ENCODE measurements at regions not wholly inside any gene's neighbourhood (a gene's known extent, or its start where the extent isn't known, plus 50 kb on each side); places are given as distances from the start of the nearest gene placed in this dataset.

- DNase-seq (ENCODE audit: low read depth in 1 of 2, low spot score in 1 of 2): no peak
- Histone ChIP-seq H3K27me3 (ENCODE audit: insufficient read depth, poor library complexity, severe bottlenecking) (no peaks in the 10 kb centered on the region), H3K4me3 (replicated peaks; ENCODE audit: insufficient read depth, low read length) (no peak overlapping the region), H3K27ac (replicated peaks) (no peak overlapping the region)
- TF ChIP-seq GABPA (IDR thresholded peaks at IDR 0.05; ENCODE audit: low read depth): no peak
- TF ChIP-seq SPI1 (IDR thresholded peaks at IDR 0.05; ENCODE audit: borderline replicate concordance, low read depth): no peak
- no peak for TF ChIP-seq REST (IDR thresholded peaks at IDR 0.05; ENCODE audit: insufficient replicate concordance, low read depth)
- no peak for TF ChIP-seq POLR2AphosphoS5 (IDR thresholded peaks at IDR 0.05; ENCODE audit: low read depth)
- TF ChIP-seq CTCF (IDR thresholded peaks at IDR 0.05; ENCODE audit: insufficient read depth, low read length): no peak
Measured at GRCh38 chr18:984004-984403, 79.3 kb downstream of the ADCYAP1 start.

- no peak overlapping the region for H3K27ac ChIP-seq (replicated peaks)
- H3K27me3 ChIP-seq (ENCODE audit: insufficient read depth, poor library complexity, severe bottlenecking): no peaks in the 10 kb centered on the region
- H3K4me3 ChIP-seq (replicated peaks; ENCODE audit: insufficient read depth, low read length): no peak overlapping the region
- TF ChIP-seq CTCF (IDR thresholded peaks at IDR 0.05; ENCODE audit: insufficient read depth, low read length) (no peak), REST (IDR thresholded peaks at IDR 0.05; ENCODE audit: insufficient replicate concordance, low read depth) (no peak), GABPA (IDR thresholded peaks at IDR 0.05; ENCODE audit: low read depth) (no peak), SPI1 (IDR thresholded peaks at IDR 0.05; ENCODE audit: borderline replicate concordance, low read depth) (no peak), POLR2AphosphoS5 (IDR thresholded peaks at IDR 0.05; ENCODE audit: low read depth) (no peak)
- no peak for DNase-seq (ENCODE audit: low read depth in 1 of 2, low spot score in 1 of 2)
Measured at GRCh38 chr18:985212-985661, 80.6 kb downstream of the ADCYAP1 start.

GRCh38 chr18:986051-986450 is 81.4 kb downstream of the ADCYAP1 start:
- H3K27me3 ChIP-seq (ENCODE audit: insufficient read depth, poor library complexity, severe bottlenecking): no peaks in the 10 kb centered on the region
- no peak overlapping the region for H3K27ac ChIP-seq (replicated peaks)
- DNase-seq (ENCODE audit: low read depth in 1 of 2, low spot score in 1 of 2): no peak
- TF ChIP-seq SPI1 (IDR thresholded peaks at IDR 0.05; ENCODE audit: borderline replicate concordance, low read depth): no peak
- no peak for TF ChIP-seq GABPA (IDR thresholded peaks at IDR 0.05; ENCODE audit: low read depth)
- TF ChIP-seq POLR2AphosphoS5 (IDR thresholded peaks at IDR 0.05; ENCODE audit: low read depth): no peak
- TF ChIP-seq CTCF (IDR thresholded peaks at IDR 0.05; ENCODE audit: insufficient read depth, low read length): no peak
- no peak for TF ChIP-seq REST (IDR thresholded peaks at IDR 0.05; ENCODE audit: insufficient replicate concordance, low read depth)
- no peak overlapping the region for H3K4me3 ChIP-seq (replicated peaks; ENCODE audit: insufficient read depth, low read length)

Measured in HL-60 (cell line).